GM19324 (cell line): ENCODE measurements at regions not wholly inside any gene's neighbourhood (a gene's known extent, or its start where the extent isn't known, plus 50 kb on each side); places are given as distances from the start of the nearest gene placed in this dataset.
"Not testable (repeated sequence)": the region's sequence is repeated elsewhere in the genome, so short reads cannot be mapped to it uniquely, and the experiment has no call there.

Experiments
- ATAC-seq: cut with Tn5 transposase; IDR thresholded peaks from one replicate; pipeline ENCODE4 v1.9.1; 2021; ENCODE audit warnings: mild to moderate bottlenecking, moderate library complexity; ENCODE audit not compliant: unreplicated experiment, low FRiP score

DNA sequence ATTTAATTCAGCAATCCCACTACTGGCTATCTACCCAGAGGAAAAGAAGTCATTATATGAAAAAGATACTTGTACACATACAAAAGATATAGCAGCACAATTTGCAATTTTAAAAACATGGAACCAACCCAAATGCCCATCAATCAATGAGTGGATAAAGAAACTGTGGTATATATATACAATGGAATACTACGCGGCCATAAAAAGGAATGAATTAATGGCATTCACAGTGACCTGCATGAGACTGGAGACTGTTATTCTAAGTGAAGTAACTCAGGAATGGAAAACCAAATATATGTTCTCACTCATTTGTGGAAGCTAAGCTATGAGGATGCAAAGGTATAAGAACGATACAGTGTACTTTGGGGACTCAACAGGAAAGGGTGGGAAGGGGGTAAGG, 102.8 kb upstream of the KCNMA1 start:
- not testable (repeated sequence) for ATAC-seq

DNA sequence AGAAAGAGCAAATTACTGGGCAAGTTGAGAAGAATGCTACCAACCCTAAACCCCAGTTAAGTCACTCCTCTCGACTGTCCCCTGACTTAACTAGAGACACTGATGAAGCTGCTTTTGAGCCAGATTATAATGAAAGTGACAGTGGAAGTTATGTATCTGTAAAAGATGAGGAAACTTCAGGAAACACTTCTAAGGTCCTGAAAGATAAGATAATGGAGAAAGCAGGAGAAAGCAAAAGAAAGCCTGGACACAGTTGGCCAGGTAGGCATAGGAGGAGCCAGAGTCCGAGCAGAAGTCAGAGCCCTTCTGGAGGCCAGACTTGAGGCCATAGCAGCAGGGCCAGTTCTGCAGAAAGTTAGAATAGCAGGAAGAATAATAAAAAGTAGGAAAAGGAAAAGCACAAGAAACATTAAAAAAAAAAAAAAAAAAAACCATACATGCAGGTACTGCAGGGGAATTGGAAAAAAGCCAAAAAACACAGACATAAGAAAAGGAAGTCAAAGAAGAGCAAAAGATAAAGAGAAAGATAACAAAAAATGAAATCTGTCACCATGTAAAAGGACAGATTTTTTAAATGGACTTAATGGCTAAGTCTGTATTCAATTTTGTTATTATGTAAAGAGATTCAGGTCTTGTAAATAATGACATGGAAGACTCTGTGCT, 101.0 kb upstream of the KCNMA1 start:
- no peak for ATAC-seq

DNA sequence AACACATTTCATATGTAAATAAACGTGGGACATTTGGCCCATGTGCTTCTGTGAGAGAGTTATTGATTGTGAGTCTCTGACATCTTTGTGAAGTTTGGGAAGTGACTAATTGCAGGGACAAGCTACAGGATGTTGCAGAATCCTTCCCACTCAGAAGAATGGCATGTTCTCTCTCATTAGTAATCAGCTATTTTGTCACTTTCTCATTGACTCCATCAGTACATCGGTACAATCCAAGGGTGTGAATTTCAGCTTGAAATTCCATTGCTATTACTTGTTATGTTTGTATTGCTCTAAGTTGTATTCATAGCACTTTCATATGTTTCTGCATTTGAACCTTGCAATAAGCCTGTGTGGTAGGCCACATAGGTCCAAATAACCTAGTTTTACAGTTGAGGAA, 100.0 kb upstream of the KCNMA1 start:
- ATAC-seq: no peak

DNA sequence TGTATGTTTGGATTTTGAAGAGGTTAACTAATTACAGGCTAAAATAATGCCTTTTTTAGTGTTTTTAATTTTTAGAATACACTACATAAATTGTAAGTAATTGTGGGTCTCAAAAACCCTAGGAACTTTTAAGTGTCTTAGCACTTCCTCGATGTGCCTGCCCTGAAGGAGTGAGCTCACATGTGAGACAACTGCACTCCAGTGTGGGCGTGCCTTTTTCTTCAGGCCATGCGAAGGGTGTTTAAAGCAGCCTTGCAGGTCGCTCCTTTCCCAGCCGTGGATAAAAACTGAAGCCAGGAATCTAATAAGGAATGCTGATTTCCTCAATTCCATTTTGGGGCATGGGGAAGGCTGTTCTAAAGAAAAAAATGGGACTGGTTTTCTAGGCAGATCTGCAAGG, 97.5 kb upstream of the KCNMA1 start:
- not testable (repeated sequence) for ATAC-seq

DNA sequence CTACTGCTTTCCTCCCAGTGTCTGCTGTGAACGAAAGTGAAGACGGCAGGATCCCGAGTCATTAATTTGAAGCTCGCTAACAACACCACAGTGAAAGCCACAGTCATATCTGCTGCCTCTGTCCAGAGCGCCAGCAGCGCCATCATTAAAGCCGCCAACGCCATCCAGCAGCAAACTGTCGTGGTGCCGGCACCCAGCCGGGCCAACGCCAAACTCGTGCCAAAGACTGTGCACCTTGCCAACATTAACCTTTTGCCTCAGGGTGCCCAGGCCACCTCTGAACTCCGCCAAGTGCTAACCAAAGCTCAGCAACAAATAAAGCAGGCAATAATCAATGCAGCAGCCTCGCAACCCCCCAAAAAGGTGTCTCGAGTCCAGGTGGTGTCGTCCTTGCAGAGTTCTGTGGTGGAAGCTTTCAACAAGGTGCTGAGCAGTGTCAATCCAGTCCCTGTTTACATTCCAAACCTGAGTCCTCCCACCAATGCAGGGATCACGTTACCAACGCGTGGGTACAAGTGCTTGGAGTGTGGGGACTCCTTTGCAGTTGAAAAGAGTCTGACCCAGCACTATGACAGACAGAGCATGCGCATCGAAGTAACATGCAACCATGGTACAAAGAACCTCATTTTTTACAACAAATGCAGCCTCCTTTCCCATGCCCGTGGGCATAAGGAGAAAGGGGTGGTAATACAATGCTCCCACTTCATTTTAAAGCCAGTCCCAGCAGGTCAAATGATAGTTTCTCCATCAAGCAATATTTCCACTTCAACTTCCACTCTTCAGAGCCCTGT, 94.8 kb upstream of the KCNMA1 start:
- no peak for ATAC-seq

DNA sequence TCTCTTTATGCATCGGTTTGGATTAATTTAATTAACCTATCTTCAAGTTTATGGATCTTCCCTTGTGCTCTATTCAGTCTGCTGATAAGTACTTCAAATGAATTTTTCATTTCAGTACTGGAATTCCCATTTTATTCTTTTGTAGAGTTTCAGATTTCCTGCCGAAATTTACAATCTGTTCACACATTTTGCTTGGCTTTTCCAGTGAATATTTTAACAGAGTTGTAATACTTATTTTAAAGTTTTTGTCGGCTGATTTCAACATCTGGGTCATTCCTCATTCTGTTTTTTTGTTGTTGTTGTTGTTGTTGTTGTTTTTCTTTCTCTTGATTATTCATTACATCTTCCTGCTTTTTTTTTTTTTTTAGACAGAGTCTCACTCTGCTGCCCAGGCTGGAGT, 89.9 kb upstream of the KCNMA1 start:
- ATAC-seq: no peak

DNA sequence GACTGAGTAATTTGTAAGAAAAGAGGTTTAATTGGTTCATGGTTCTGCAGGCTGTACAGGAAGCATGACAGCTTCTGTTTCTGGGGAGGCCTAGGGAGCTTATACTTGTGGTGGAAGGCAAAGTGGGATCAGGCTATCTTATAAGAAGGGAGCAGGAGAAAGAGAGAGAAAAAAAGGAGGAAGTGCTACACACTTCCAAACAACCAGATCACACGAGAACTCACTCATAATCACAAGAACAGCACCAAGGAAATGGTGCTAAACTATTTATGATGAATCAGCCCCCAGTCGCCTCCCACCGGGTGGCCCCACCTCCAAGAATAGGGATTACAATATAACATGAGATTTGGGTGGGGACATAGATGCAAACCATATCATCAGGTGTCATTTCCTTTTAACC, 89.1 kb upstream of the KCNMA1 start:
- no peak for ATAC-seq

DNA sequence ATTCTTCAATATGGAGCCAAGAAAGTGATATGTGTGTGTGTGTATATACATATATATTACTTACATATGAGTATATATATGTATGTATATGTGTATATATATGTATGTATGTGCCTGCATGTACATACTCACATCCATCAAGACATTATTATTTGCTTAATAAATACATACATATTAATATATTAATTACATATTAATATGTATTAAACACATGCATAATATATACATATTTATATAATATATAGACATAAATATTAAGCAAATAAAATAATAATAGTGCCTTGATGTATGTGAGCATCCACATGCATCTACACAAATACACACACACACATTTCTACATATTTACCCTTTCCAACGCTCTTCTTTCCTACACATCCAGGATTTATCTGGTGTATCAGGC, 88.7 kb upstream of the KCNMA1 start:
- no peak for ATAC-seq

DNA sequence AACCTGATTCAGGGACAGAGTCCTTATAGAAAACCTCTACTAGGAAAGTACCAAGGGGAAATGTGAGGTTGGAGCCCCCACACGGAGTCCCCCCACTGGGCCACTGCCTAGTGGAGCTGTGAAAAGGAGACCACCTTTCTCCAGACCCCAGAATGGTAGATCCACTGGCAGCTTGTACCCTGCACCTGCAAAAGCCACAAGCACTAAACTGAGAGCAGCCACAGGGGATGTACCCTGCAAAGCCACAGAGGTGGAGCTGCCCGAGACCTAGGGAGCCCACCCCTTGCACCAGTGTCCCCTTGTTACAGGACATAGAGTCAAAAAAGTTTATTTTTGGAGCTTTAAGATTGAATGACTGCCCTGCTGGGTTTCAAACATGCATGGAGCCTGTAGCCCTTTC, 87.2 kb upstream of the KCNMA1 start:
- ATAC-seq: no peak

DNA sequence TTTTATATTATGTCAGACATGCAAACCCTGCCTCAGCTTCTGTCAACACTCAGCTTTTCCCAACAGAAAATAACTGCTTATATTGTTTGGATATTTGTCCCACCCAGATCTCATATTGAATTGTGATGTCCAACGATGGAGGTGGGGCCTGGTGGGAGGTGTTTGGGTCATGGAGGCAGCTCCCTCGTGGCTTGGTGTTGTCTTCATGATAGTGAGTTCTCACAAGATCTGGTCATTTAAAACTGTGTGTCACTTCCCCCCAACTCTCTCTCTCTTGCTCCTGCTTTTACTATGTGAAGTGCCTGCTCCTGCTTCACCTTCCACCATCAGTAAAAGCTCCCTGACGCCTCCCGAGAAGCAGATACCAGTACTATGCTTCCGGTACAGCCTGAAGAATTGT, 85.8 kb upstream of the KCNMA1 start:
- no peak for ATAC-seq

DNA sequence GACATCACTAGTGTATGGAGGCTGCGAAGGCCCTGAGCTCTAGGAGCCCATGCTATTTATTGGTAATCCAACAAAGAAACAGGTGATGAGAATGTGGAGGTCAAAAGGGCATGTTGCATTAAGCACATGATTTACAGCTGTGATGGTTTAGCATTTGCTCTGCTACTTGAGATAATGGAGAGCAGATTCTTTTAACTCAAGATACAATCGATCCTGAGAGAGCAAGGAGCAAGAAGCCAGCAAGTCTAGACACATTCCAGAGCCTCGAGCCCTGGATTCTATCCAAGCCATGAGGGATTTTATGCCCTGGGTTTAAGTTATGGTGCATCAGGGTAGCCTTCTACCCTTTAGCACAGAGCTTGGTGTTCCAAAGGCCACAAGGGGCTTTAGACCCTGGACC, 85.3 kb upstream of the KCNMA1 start:
- not testable (repeated sequence) for ATAC-seq

DNA sequence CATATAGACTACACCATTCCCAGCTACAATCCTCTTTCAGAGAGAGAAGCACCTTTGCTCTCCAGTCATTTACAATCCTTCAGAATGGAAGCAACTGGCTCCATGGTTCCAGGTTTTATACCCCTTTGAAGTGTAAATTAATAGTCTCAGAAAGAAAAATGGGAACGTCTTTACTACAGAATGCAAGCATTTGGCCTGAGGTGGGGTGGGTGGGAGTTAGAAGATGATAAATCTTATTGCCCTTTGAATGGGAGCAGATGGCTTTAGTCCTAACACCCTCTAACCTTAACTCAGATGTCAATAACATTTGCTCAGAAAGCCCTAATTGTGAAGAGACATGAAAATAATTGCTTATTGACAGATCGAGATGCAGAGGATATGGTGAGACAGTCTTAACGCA, 84.2 kb upstream of the KCNMA1 start:
- ATAC-seq: no peak

DNA sequence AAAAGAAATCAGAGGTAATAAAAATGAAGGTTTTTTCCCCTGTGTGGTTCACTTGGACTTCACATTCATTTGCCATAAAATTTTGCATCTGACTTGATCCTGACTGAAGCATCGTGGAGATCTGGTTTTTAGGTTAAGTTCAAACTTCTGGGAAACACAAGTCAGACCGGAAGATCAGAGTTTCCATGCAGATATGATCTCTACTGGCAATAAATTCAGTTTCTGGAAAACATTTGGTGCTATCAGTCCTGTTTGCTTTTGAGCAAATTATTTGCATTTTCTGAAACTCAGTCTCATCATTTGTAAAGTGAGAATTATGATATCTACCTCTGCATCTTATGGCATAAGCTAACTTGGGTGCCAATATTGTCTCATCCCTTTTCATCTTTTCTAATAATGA, 81.3 kb upstream of the KCNMA1 start:
- no peak for ATAC-seq

DNA sequence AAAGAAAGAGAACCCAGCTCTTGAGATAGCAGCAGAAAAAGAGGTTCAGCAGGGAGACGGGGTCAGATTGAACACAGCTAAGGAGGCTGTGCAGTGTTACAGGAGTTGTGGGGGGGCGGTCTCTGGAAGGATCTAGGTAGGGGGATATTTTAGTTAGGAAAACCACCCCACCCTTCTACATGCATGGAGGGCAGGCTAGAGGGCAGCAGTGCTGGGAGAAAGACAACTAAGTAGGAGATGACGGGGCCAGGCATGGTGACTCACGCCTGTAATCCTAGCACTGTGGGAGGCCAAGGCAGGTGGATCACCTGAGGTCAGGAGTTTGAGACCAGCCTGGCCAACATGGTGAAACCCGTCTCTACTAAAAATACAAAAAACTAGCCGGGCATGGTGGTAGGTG, 80.7 kb upstream of the KCNMA1 start:
- ATAC-seq: not testable (repeated sequence)

DNA sequence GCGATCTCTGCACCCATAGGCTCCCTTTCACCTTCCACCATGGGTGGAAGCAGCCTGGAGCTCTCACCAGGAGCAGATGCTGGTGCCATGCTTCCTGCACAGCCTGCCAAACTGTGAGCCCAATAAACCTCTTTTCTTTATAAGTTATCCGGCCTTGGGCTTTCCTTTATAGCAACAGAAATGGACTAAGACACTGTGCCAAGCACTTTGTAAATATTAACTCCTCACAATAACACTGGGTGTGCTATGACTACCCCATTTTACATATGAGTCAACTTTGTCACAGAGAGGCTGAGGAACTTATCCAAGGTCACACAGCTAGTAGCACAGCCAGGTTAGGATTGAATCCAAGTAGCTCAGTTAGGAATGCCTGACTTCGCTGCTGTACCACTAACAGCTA, 79.7 kb upstream of the KCNMA1 start:
- ATAC-seq: no peak

DNA sequence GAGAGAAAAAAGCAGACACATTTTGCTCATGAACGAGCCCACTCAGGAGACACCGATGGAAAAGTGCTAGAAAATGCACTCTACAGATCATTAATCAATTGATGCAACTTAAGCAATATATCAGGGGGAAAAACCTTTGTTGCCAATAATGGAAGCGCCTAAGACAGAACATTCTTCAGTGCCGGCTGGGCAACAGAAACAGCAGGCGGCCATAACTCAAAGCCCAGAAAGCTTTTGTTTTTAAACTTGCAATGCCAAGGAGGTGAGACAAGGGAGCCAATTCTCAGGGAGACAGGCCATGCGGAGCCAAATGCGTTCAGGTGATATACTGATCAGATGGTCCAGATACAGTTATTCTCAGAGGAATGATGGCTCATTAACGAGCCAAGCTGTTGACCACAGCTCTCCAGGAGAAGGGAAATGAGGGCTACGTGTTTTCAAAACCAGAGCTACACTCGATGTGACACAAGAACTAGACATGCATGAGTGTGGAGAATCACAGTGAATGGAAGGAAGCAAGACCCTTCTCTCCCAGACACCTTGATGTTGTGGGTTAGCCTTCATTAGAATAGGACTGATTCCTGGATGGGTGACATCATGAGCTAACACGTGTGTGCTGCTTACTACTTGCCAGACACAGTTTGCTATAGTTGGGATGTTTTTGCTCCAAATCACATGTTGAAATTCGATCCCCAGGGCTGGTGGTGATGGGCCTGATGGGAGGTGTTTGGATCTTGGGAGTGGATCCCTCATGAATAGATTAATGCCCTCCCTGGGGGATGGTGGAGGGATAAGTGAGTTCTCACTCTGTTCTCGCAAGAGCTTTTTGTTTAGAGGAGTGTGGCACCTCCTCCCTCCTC, 79.1 kb upstream of the KCNMA1 start:
- no peak for ATAC-seq

DNA sequence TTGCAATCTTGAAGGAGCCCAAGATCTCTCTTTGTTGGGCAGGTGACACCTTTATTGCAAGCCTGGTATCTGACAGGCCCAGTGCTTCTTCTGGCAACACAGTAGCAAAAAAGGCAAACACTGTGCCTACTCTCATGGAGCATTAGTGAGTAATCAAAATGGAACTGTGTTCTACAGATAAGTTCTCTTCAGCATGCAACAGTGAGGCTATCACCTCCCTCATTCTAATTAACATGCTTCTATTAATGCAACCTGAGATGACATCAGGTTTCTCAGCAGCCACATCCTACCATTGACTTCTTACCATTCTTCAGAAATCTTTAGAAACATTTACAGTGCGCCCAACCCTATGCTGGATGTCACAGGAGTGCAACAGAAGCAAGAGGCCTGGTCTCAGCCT, 77.9 kb upstream of the KCNMA1 start:
- no peak for ATAC-seq

DNA sequence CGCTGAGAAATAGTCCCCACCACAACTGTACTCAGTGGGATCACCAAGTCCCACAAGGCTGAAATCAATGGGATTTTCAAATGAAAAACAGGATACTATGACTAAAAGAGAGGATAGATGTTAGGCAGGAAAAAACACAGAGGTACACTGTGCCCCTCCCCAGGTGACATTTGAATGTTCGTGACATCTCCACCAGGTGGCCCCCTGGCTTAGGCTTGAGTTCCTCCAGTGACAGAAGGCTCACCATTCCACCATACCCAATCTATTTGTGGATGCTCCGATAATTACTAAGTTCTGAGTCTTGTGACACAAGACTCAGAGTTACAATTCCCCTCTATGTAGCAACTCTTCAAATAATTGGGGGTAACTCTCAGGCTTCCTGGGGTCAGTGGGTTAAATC, 77.5 kb upstream of the KCNMA1 start:
- no peak for ATAC-seq

DNA sequence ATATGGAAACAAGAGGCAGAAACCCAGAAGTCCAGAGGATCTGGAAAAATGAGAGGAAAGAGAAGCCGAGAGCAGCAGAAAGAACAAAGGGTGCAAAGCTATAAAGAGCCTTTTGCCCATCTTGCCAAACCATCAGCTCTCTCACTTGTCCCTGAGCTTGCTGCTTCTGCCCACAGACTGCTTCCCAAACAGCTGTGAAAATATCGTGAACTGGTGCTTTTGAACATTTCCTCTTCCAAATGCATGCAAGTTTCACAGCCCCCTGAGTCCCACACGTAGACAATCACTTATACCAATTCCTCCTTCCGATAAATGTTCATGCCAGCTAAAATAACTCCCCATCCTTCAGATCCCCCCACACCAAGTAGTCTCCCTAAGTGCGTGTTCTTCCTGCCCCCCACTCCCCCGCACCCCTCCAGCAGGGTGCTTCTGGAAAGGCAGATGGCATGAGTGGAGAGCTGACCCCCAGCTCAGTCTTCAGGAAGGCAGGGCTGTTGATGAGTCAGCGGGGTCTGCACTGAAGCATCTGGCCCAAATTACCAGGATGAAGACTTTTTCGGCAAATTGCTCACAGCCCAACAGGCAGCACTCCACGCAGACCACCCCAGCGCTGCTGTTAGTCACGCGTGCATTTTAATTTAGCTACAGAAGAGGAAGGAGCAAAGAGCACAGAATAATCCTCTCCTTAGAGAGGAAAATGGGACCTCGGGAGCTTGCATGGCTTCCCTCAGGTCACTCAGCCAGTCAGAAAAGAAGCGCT, 76.1 kb upstream of the KCNMA1 start:
- no peak for ATAC-seq

DNA sequence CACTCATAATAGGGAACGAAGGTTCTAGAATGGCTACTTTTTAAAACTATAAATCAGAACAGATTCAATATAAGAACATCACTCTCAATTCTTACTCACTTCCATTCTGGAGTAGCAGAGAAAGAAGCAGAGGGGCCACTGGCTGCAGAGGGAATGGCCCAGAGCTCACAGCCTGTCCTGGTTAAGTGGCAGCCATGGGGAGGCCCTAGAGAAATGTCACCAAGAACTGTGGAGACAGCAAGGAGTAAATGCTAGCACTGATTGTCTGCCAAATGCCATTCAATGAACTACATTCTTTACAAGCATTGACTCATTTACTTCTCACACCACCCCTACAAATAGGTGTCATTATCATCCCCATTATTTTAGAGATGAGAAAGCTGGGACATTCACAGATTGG, 74.6 kb upstream of the KCNMA1 start:
- no peak for ATAC-seq

DNA sequence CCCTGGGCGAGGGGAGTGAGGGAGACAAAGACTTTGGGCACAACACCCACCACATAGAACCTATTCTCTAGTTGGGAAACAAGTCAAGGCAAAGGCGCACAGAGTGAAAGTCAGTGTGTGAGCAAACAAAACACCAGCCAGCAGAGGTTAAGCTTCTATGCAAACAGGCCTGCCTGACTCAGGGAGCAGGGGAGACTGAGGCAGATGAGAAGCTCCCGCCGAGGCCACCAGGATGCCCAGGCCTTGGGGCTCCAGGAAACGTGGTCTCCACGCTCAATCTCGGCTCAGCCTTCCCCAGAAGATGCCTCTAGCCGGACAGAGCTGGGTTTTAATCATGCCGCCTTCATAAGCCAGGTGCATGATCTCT, 74.1 kb upstream of the KCNMA1 start:
- peak; percentile 4 for ATAC-seq
